ENCODE measurements at regions not wholly inside any gene's neighbourhood (a gene's known extent, or its start where the extent isn't known, plus 50 kb on each side); places are given as distances from the start of the nearest gene placed in this dataset.
"Not testable (repeated sequence)": the region's sequence is repeated elsewhere in the genome, so short reads cannot be mapped to it uniquely, and the experiment has no call there.

DNA sequence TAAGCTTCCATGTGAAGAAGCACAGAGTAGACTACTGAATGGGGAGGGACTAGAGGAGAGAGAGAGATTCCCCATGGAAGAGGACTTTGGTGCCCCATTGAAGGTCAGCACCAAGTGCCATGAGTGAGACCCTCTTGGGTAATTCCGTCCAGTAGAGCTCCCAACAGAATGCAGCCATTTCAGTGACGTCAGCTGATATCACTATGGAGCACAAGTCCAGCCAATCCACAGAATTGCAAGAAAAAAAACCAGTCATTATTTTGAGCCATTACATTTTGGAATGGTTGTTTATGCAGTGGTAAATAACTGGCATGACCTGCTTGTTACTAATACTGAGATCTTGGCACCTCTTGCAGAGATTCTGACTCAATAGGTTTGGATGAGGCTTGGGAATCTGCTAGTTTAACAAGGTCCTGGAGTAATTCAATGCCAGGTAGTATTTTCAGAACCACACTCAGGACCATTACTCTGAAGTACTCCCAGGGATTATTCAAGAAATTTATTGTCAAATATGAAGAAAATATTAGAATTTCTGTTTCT lies 52.6 kb upstream of the SP8 start:
- DNase-seq (ENCODE audit: low read depth) = no peak

- DNase-seq (ENCODE audit: low read depth) = no peak
Measured at GRCh38 chr7:20839987-20840386, 53.3 kb upstream of the SP8 start.

DNA sequence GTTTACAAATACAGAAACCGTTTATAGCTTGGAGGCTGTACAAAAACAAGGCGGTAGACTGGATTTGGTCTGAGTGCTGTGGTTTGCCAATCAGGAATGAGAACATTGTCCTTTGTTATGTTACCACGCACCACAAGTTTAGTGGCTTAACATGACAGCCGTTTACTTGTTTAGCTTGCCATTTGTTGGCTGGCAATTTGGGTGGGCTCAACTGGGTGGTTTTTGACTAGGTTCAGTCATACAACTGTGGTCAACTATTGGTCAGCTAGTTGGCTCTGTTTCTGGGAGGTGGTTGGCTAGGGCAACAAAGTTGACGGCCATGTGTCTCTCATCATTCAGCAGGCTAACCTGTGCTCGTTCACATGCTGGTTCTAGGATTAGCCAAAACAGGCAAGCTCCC lies 60.1 kb upstream of the SP8 start:
- DNase-seq (ENCODE audit: low read depth) = no peak

DNA sequence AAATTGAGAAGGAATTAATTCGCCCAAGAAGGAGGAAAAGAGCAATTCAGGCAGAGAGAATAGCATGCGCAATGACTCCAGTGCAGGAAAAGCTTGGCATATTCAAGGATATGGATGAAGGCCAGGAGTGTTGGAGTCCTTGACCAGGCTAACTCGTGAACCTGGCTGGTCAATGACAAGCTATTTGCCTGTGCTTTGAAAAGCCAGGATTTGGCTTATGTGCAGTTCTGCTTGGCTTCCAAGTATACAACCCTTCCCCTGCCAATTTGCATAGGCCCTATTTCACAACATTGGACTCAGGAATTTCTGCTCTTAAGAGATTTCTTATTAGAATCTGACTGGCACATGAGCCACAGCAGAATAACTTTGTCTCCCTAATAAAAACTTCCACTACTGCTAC lies 72.3 kb upstream of the SP8 start:
- no peak for DNase-seq (ENCODE audit: low read depth)

DNA sequence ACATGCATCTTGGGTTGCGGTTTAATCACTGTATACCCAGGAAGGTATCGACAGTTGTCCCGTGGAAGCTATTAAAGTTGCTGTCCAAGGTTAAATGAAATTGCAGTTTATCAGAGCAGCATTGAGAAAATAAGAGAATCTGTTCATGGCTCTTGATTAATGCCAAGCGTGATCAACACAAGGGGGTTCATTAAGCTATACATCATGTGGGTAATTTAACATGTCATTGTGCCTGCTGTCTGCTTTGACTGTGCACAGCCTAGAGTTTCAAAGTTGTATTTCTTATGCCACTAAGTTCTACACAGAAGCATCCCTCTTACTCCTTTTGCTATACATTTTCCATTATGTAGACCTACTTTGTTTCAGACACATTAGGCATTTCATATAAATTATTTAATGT lies 74.8 kb upstream of the SP8 start:
- DNase-seq (ENCODE audit: low read depth) = no peak

GRCh38 chr7:20862554-20862953 lies 75.9 kb upstream of the SP8 start:
- no peak for DNase-seq (ENCODE audit: low read depth)

- DNase-seq (ENCODE audit: low read depth) = no peak
Measured at GRCh38 chr7:20864221-20864620, 77.5 kb upstream of the SP8 start.

DNA sequence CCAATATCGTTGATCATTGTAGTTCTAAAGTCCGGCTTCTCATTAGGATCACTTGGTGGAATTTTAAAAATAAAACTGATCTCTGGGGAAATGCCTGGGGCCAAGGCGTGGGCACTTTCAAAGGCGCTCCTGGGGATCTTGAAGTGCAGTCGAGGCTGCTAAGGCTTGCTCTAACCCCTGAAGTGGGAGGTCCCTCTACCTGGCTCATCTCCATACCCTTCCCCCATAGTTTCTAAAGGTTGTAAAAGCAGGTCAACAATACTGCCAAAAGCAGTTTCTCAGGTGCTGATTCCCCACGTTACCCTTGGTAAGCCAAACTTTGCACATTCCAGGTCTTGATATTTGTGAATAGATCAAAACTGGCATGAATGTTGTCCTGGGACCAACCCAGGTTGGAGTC lies 79.0 kb upstream of the SP8 start:
- no peak for DNase-seq (ENCODE audit: low read depth)

GRCh38 chr7:20870977-20871376 lies 84.3 kb upstream of the SP8 start:
- no peak for DNase-seq (ENCODE audit: low read depth)

- DNase-seq (ENCODE audit: low read depth) = no peak
Measured at GRCh38 chr7:20892776-20893175, 106.1 kb upstream of the SP8 start.

DNA sequence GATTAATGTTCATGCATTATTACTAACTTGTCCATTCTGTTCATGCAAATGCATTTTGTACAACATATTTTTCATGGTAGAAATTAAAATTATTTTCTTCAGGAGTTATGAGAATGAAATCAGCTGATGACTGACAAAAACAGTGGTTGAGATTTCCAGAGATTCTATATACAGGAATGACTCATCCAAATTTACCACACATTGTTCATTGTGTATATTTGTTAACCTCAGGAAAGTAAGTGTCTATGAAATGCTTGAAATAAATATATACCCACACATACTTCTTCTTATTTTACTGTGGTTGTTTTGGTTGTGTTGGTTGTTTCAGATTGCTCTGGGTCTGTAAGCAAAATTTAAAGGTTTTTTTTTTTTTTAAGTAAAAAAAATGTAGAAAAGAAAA lies 108.1 kb upstream of the SP8 start:
- DNase-seq (ENCODE audit: low read depth) = no peak

DNA sequence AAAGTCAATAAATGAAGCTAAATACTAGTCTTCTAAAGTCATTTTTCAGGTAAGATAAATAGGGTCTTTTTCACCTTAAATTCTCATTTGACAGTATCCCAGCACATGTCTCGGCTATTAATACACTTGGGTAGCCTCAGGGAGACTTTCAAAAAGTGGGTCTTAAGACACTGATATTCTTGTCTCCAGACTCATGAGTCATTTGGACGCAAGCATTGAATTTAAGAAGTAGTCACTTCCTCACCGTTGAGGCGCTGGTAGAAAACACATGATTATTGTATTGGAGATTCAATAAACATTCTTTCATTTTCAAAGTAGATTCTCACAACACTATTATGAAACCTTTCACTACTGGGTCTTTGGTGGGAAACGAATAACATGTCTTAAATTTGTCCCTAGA lies 108.9 kb upstream of the SP8 start:
- DNase-seq (ENCODE audit: low read depth) = no peak

GRCh38 chr7:20896996-20897395 lies 110.3 kb upstream of the SP8 start:
- no peak for DNase-seq (ENCODE audit: low read depth)

DNA sequence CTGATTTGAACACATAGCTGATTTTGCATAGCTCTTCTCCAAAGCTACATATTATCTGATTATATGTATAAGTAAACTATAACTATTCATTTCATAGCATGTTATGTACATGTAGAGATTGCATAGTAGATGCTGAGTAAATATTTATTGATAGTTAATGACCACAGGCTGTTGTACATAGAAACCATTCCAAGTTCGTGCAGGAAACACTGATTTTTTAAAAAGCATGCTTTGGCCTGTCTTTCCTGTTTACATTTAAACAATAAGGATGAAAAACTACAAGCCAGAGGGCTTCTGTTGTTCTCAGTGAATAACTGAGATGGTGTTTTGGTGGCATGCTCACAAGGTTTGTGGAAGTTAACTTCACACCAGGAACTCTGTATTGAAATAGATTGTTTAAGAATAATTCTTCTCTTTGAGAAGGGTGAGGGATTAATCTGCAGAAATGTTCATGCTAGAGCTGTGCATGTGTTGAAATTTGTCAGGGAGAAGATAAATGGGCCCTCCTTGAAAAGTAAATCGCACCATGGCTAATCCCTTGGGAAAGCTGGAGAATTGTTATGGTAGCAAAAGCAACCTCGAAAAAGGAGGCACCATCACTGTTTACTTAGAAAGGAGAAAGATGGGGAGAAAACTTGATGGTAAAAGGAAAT lies 120.2 kb upstream of the SP8 start:
- DNase-seq (ENCODE audit: low read depth) = no peak

DNA sequence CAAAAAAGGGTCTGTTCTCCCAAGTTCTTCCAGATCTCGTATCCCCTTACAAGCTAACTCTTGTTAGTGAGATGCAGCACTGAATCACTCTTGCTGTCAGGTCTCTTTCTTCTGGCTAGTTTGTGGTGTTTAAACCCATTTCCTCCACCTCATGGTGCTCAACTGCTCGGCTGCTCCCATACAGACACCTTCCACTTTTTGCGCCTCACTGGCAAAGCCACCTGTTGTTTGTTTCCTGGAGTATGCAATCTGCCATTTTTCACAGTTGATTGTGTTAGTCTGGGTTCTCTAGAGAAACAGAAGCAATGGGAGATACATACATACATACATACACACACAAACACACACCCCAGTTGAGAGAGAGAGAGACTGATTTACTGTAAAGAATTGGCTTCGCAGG lies 124.4 kb upstream of the SP8 start:
- DNase-seq (ENCODE audit: low read depth) = no peak

- no peak for DNase-seq (ENCODE audit: low read depth)
Measured at GRCh38 chr7:20913853-20914252, 127.2 kb upstream of the SP8 start.

DNA sequence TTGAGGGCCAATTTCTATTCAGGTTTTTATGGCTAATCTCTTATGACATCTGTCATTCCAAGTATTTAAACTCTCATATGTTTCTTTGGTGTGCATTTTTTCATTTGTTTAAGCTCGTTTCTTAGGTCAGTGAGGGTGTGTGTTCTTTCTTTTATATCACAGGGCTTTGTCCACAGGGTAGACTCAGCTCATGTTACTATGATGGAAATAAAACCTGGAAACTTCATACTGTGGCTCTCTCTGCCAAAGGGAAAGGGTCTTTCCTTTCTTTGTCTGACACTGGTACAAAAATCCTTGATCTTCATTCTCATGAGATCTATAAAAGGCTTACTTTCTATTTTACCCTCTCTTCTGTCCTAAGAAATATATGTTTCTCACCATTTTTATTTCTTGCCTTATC lies 129.6 kb upstream of the SP8 start:
- no peak for DNase-seq (ENCODE audit: low read depth)

DNA sequence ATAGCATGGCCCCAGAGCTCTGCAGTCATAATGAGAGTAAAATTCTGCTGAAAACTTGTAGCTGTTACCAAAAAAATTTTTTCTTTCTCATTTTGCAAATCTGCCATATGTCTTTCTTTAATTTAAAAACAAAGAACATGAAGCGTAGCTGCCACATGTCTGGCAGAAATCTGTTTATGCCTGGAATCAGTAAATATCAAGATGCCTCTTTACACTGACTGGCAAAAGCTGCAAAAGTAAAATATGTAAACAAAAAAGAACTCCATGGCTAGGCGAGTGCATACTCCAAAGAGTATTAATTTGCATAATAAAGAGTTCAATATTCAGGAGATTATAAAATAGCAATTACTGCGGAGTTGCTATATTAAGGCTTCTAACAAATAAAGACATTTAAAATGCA lies 130.9 kb upstream of the SP8 start:
- DNase-seq (ENCODE audit: low read depth) = no peak

GRCh38 chr7:20918156-20918555 lies 131.5 kb upstream of the SP8 start:
- no peak for DNase-seq (ENCODE audit: low read depth)

GRCh38 chr7:20927178-20927577 lies 140.5 kb upstream of the SP8 start:
- not testable (repeated sequence) for DNase-seq (ENCODE audit: low read depth)

DNA sequence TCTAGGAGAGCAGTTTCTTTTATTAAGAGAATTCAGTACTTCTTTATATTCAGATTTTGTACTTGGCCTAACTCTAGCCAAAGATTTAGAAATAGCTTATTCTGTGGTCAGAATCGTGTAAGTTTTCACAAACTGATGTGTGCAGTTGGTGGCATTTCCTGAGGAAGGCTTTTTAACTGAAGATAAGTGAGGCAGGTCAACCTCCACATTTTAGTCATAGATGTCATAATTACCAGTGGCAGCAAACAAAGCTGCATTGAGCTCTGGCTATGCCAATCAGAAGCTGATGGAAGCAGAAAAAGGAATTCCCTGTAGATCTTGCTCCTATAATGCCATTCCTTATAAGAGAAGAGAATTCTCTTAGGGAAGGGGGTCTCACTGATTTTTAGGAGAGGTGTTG lies 141.3 kb upstream of the SP8 start:
- no peak for DNase-seq (ENCODE audit: low read depth)

DNA sequence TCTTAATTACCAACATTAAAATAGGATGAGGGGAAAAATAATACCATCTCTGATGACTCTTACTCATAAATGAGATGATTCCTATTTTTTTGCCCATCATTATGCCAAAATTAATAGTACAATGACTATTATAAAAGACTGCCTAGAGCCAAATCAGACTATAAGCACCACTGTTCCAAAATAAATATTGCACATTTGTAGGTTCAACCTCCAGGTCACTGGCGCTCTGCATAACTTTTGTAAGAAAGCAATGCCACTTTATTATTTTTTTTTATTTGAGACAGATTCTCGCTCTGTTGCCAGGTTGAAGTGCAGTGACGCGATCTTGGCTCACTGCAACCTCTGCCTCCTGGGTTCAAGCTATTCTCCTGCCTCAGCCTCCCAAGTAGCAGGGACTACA lies 142.5 kb upstream of the SP8 start:
- no peak for DNase-seq (ENCODE audit: low read depth)

- DNase-seq (ENCODE audit: low read depth) = no peak
Measured at GRCh38 chr7:20931739-20932138, 145.1 kb upstream of the SP8 start.

- DNase-seq (ENCODE audit: low read depth) = no peak
Measured at GRCh38 chr7:20932785-20933527, 146.3 kb upstream of the SP8 start.
